Gastroesophageal sphincter (tissue), 4 donors: ENCODE measurements at regions not wholly inside any gene's neighbourhood (a gene's known extent, or its start where the extent isn't known, plus 50 kb on each side); places are given as distances from the start of the nearest gene placed in this dataset.
A peak's percentile ranks its signal among the peaks of the same experiment; 100 is the strongest.

ENCODE experiments used
- ATAC-seq: fragments of 150-250 bp; one replicate; pipeline ENCODE4 v1.9.1; 2016; ENCODE audit warnings: mild to moderate bottlenecking, moderate library complexity
- H3K27ac ChIP-seq, 4 donors: fragments of 200-600 bp; sonication (generic) in 3 of 4; 1 replicate in 3 of 4; 2 replicates in 1 of 4; pipeline ENCODE4 v1.5.1; 2016 to 2019
- H3K27me3 ChIP-seq: fragments of 200-600 bp; sonication (generic); one replicate; pipeline ENCODE4 v1.5.1; 2019
- H3K36me3 ChIP-seq, 2 donors: fragments of 200-600 bp; sonication (generic); one replicate each; pipeline ENCODE4 v1.5.1; 2019; ENCODE audit warnings: control low read depth in 1 of 2
- H3K4me1 ChIP-seq, 3 donors: fragments of 200-600 bp; sonication (generic); 1 replicate in 2 of 3; 2 replicates in 1 of 3; pipeline ENCODE4 v1.5.1; 2016 to 2019; ENCODE audit warnings: control low read depth in 2 of 3
- H3K4me3 ChIP-seq, 2 donors: fragments of 200-600 bp; sonication (generic); one replicate each; pipeline ENCODE4 v1.5.1; 2019; ENCODE audit warnings: mild to moderate bottlenecking in 1 of 2, moderate library complexity in 1 of 2
- H3K9me3 ChIP-seq, 3 donors: fragments of 200-600 bp; sonication (generic); one replicate each; pipeline ENCODE4 v1.5.1; 2017 to 2019; ENCODE audit warnings: control low read depth in 2 of 3
- EP300 ChIP-seq: sonication (generic); formaldehyde crosslinking; IDR thresholded peaks from one replicate; pipeline ENCODE4 v1.6.1; 2017; ENCODE audit warnings: antibody characterized with exemption, mild to moderate bottlenecking
- POLR2A ChIP-seq, 2 donors: fragments of 450-650 bp; IDR thresholded peaks; one replicate each; pipeline ENCODE4 v1.6.1; 2017; ENCODE audit warnings: antibody characterized with exemption in 2 of 2, mild to moderate bottlenecking in 2 of 2, moderate library complexity in 1 of 2
- POLR2AphosphoS5 ChIP-seq: sonication (generic); formaldehyde crosslinking; IDR thresholded peaks from one replicate; pipeline ENCODE4 v1.6.1; 2017; ENCODE audit warnings: antibody characterized with exemption
- WGBS, 2 donors: methylation state at CpG; one replicate each; pipeline ENCODE4 v1.1.5; 2018; ENCODE audit warnings: low coverage in 1 of 2; 5-methylcytosine and 5-hydroxymethylcytosine counted together
- TF ChIP-seq, protein P1 (sequence below), 4 experiments: fragments of 200-600 bp in 2 of 4; fragments of 450-650 bp in 2 of 4; sonication (generic) in 1 of 4; IDR thresholded peaks; one replicate each; pipeline ENCODE4 v1.5.1; 2017 to 2019; ENCODE audit warnings: antibody characterized with exemption in 4 of 4, mild to moderate bottlenecking in 2 of 4, moderate library complexity in 2 of 4

DNA sequence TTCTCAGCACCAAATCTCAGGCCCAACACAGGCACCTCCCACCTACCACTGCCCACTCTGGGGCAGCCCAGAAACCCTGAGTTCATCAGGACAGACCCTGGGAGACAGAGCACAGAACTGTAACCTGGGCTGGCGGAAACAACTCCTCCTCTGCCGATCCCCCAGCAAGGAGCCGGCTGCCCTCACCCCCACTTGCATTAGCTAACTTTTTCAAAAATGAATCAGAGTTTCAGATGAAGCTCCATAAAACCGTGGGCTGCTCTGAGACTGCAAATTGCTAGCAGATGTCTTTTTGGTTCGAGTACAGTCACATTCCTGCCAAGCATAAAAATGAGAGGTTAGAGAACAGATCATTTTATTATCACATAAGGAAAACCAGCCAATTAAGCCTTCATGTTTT is 93.4 kb upstream of the PARD3 start:
- Histone ChIP-seq H3K4me3 (no peak overlapping the region), H3K4me1 (peaks cover 0 to 21% (median 0%) of the 10 kb centered on the region in 3 donors), H3K27me3 (no peaks in the 10 kb centered on the region), H3K27ac (no peak overlapping the region), H3K9me3 (no peaks in the 10 kb centered on the region), H3K36me3 (no peaks in the 10 kb centered on the region)
- TF ChIP-seq POLR2A (IDR thresholded peaks at IDR 0.05): no peak
- TF ChIP-seq POLR2AphosphoS5: no peak
- TF ChIP-seq, protein P1, sequence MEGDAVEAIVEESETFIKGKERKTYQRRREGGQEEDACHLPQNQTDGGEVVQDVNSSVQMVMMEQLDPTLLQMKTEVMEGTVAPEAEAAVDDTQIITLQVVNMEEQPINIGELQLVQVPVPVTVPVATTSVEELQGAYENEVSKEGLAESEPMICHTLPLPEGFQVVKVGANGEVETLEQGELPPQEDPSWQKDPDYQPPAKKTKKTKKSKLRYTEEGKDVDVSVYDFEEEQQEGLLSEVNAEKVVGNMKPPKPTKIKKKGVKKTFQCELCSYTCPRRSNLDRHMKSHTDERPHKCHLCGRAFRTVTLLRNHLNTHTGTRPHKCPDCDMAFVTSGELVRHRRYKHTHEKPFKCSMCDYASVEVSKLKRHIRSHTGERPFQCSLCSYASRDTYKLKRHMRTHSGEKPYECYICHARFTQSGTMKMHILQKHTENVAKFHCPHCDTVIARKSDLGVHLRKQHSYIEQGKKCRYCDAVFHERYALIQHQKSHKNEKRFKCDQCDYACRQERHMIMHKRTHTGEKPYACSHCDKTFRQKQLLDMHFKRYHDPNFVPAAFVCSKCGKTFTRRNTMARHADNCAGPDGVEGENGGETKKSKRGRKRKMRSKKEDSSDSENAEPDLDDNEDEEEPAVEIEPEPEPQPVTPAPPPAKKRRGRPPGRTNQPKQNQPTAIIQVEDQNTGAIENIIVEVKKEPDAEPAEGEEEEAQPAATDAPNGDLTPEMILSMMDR (IDR thresholded peaks at IDR 0.05): no peak
- TF ChIP-seq EP300: no peak
- WGBS, 2 donors: 61 to 73% methylated on average over 4 of the region's 5 CpGs
- ATAC-seq: peak; percentile 32

DNA sequence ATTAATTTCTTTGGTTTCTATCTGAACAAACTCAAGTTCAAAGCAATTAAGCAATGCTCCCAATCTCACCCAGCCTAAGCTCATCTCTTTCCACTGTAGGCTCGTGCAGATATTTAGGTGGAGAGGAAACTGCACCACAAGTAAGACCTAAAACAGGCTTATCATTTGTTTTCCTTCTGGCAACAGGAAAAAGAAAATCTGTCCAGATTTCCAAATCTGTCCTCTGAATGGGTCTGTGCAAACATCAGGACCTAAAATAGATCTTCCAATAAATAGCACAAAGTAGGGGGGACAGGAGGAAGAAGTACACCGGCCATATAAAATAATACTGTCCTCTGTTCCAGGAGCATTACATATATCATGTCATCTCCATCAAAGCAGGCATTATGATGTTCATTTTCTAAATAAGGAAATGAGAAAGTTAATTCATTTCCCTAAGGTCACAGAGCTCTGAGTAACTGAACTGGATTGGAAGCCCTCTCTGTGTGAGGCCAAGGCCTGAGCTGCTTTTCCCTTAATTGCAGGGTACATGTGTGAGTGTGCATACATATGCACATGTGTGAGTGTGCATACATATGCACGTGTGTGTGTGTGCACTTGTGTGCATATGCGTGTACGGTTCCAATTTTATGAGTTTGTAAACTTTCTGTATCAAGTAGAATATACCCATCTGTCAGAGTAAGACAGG is 92.8 kb upstream of the PARD3 start:
- WGBS, 2 donors: 49 to 65% methylated on average over 5 of the region's 5 CpGs
- no peaks in the 10 kb centered on the region for H3K9me3 ChIP-seq
- TF ChIP-seq EP300: no peak
- no peak for TF ChIP-seq POLR2AphosphoS5
- TF ChIP-seq POLR2A (IDR thresholded peaks at IDR 0.05): no peak
- TF ChIP-seq, protein P1 (IDR thresholded peaks at IDR 0.05): no peak
- peaks cover 0 to 21% (median 0%) of the 10 kb centered on the region in 3 donors for H3K4me1 ChIP-seq
- no peak overlapping the region for H3K27ac ChIP-seq
- H3K36me3 ChIP-seq: no peaks in the 10 kb centered on the region
- H3K4me3 ChIP-seq: no peak overlapping the region
- no peaks in the 10 kb centered on the region for H3K27me3 ChIP-seq
- ATAC-seq: no peak

DNA sequence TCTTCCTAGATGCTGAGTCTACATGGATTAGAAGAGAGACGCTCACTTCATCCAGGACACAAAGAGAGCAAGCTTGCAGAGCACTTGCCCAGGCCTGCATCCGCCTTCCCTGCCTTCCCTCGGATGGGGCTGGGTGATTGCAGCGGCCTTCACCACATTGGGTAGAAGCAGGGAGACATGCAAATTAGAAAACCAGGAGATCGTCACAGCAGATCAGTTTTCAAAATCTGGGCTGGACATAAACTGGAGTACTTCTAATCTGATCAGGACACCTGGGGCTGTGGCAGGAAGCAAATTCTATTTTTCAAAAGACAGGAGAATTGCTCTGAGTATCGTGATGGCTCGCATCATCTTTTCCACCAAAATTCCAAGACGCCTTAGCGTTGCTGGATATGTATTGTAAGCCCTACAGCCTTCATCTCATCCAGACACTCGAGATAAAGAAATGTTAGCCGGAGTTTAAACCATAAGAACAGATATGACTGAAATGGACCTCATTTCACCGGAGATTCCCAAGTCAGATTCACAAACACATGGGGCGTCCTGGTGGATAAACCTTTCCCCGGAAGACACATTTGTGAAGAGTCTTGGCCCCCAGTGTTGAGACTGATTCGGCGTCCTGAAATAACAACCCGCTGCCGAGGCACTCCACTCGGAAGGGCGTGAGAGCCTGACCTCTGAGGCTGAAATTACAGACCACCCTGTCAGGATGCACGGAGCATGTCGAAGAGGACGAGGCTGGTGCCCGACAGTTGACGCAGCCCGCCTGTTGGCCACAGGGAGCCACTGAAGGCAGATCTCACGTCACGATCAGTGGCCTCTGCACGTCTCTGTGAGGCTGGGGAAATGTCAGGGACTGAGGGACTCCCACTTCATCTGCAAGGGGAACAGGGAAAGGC is 91.2 kb upstream of the PARD3 start:
- 78 to 79% methylated on average over 12 to 17 of the region's 29 CpGs for WGBS, 2 donors
- TF ChIP-seq, protein P1 (IDR thresholded peaks at IDR 0.05): no peak
- TF ChIP-seq POLR2A (IDR thresholded peaks at IDR 0.05) (no peak), EP300 (no peak), POLR2AphosphoS5 (no peak)
- Histone ChIP-seq H3K36me3 (no peaks in the 10 kb centered on the region), H3K4me3 (no peak overlapping the region), H3K9me3 (no peaks in the 10 kb centered on the region), H3K27me3 (no peaks in the 10 kb centered on the region), H3K4me1 (peaks cover 0 to 21% (median 0%) of the 10 kb centered on the region in 3 donors), H3K27ac (no peak overlapping the region)
- ATAC-seq: no peak

DNA sequence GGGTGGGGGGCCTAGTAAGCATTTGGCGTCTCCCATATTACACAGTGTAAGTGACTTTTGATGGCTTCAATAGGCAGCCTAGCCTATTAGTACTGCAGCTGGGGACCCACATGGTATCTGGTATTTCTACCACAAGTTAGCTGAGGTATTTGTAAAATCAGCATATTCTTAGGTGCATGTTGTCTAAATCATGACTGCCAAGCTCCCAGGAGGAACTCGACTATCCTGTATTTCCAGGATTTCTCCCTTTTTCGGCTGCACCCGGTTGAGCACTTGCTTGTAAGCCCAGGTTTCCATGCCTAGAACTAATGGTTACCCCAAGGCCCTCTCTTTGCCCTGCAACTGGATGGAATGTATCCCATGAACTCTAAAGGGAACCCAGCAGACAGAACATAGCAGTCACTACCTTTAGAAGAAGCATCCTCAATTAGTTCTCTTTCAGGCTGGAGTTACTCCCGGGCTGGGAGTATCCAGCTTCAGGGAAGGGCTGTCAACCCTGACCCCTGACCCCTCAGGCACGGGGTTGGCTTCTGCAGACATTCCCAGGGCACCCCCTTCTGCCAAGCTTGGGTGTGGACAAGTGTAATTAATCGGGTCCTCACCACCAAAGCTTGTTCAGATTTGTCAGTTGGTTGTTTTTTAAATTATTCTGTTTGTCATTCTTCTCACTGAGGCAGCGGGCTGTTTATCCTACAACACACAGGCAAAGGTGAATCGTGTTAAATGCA is 90.3 kb upstream of the PARD3 start:
- WGBS, 2 donors: 85 to 87% methylated on average over 4 to 6 of the region's 9 CpGs
- H3K36me3 ChIP-seq: no peaks in the 10 kb centered on the region
- no peak overlapping the region for H3K27ac ChIP-seq
- no peak overlapping the region for H3K4me3 ChIP-seq
- H3K9me3 ChIP-seq: no peaks in the 10 kb centered on the region
- ATAC-seq: no peak
- TF ChIP-seq EP300: no peak
- no peak for TF ChIP-seq POLR2A (IDR thresholded peaks at IDR 0.05)
- TF ChIP-seq, protein P1 (IDR thresholded peaks at IDR 0.05): no peak
- TF ChIP-seq POLR2AphosphoS5: no peak
- no peaks in the 10 kb centered on the region for H3K27me3 ChIP-seq
- H3K4me1 ChIP-seq: peaks cover 0 to 21% (median 0%) of the 10 kb centered on the region in 3 donors
